OCI-LY3 (cell line): ENCODE measurements at regions not wholly inside any gene's neighbourhood (a gene's known extent, or its start where the extent isn't known, plus 50 kb on each side); places are given as distances from the start of the nearest gene placed in this dataset.

ENCODE experiments used
- H2AFZ ChIP-seq: fragments of 200-600, 300-600 bp; shearing (Covaris generic); 2 replicates; pipeline ENCODE4 v1.6.0; 2014; ENCODE audit warnings: antibody characterized with exemption, low read depth, low read length
- H3K27ac ChIP-seq: fragments of 200-600, 300-600 bp; sonication (generic); 2 replicates; pipeline ENCODE4 v1.5.1; 2014; ENCODE audit warnings: mild to moderate bottlenecking, low read length, moderate library complexity, mixed read lengths
- H3K27me3 ChIP-seq: fragments of 200-600, 300-600 bp; sonication (generic); 2 replicates; pipeline ENCODE4 v1.6.1; 2014; ENCODE audit warnings: low read depth, low read length, mixed read lengths
- H3K36me3 ChIP-seq: fragments of 200-600, 300-600 bp; sonication (generic); replicated peaks from 2 replicates; pipeline ENCODE3; 2014; ENCODE audit warnings: low read depth, low read length, mixed read lengths
- H3K4me1 ChIP-seq: fragments of 300-600, 200-600 bp; sonication (generic); 2 replicates; pipeline ENCODE4 v1.6.1; 2014; ENCODE audit warnings: low read length, mixed read lengths
- H3K4me2 ChIP-seq: fragments of 200-600, 300-600 bp; sonication (generic); 2 replicates; pipeline ENCODE4 v1.6.1; 2014; ENCODE audit warnings: low read length, mixed read lengths
- H3K4me3 ChIP-seq: fragments of 300-600, 200-600 bp; sonication (generic); 2 replicates; pipeline ENCODE4 v1.5.1; 2014; ENCODE audit warnings: antibody characterized with exemption, mild to moderate bottlenecking, low read length, moderate library complexity
- H3K79me2 ChIP-seq: fragments of 300-600, 200-600 bp; shearing (Covaris generic); 2 replicates; pipeline ENCODE4 v1.6.1; 2014; ENCODE audit warnings: mild to moderate bottlenecking, low read length, mixed read lengths
- H3K9ac ChIP-seq: fragments of 300-600, 200-600 bp; shearing (Covaris generic); 2 replicates; pipeline ENCODE4 v1.6.0; 2014; ENCODE audit warnings: mild to moderate bottlenecking, low read length, moderate library complexity
- H3K9me3 ChIP-seq: fragments of 200-600, 300-600 bp; shearing (Covaris generic); 2 replicates; pipeline ENCODE4 v1.6.1; 2014; ENCODE audit warnings: low read length, mixed read lengths; ENCODE audit not compliant: insufficient read depth
- H4K20me1 ChIP-seq: fragments of 200-600, 300-600 bp; sonication (generic); 2 replicates; pipeline ENCODE4 v1.6.1; 2016; ENCODE audit warnings: low read length, mixed read lengths; ENCODE audit not compliant: insufficient read depth
- EZH2phosphoT487 ChIP-seq: fragments of 200-600 bp; shearing (Covaris generic); IDR thresholded peaks from 2 replicates; pipeline ENCODE4 v1.6.1; 2018; ENCODE audit warnings: antibody characterized with exemption, mixed run types, low read depth
- TF ChIP-seq, protein P1 (sequence below): fragments of 200-600, 300-600 bp; sonication (generic); IDR thresholded peaks from 2 replicates; pipeline ENCODE4 v1.5.1; 2014; ENCODE audit warnings: antibody characterized with exemption, low read length, low read depth

- no peaks in the 10 kb centered on the region for H3K4me1 ChIP-seq
- H2AFZ ChIP-seq = no peak overlapping the region
- no peak overlapping the region for H3K9ac ChIP-seq
- H3K36me3 ChIP-seq = no peaks in the 10 kb centered on the region
- H3K4me3 ChIP-seq = no peak overlapping the region
- no peak for TF ChIP-seq EZH2phosphoT487
- H3K27ac ChIP-seq = no peak overlapping the region
- H4K20me1 ChIP-seq = no peaks in the 10 kb centered on the region
- H3K4me2 ChIP-seq = no peak overlapping the region
- no peaks in the 10 kb centered on the region for H3K27me3 ChIP-seq
- H3K9me3 ChIP-seq = no peaks in the 10 kb centered on the region
- no peaks in the 10 kb centered on the region for H3K79me2 ChIP-seq
Observed at GRCh38 chr11:130649801-130650200, 201.4 kb downstream of the ADAMTS15 start.

- Histone ChIP-seq H3K36me3 (no peaks in the 10 kb centered on the region), H3K27ac (no peak overlapping the region), H3K27me3 (no peaks in the 10 kb centered on the region), H3K9ac (no peak overlapping the region), H2AFZ (no peak overlapping the region), H3K4me3 (no peak overlapping the region), H3K4me1 (no peaks in the 10 kb centered on the region), H3K79me2 (no peaks in the 10 kb centered on the region), H3K9me3 (no peaks in the 10 kb centered on the region), H3K4me2 (no peak overlapping the region), H4K20me1 (no peaks in the 10 kb centered on the region)
- TF ChIP-seq EZH2phosphoT487 = no peak
- TF ChIP-seq, protein P1, sequence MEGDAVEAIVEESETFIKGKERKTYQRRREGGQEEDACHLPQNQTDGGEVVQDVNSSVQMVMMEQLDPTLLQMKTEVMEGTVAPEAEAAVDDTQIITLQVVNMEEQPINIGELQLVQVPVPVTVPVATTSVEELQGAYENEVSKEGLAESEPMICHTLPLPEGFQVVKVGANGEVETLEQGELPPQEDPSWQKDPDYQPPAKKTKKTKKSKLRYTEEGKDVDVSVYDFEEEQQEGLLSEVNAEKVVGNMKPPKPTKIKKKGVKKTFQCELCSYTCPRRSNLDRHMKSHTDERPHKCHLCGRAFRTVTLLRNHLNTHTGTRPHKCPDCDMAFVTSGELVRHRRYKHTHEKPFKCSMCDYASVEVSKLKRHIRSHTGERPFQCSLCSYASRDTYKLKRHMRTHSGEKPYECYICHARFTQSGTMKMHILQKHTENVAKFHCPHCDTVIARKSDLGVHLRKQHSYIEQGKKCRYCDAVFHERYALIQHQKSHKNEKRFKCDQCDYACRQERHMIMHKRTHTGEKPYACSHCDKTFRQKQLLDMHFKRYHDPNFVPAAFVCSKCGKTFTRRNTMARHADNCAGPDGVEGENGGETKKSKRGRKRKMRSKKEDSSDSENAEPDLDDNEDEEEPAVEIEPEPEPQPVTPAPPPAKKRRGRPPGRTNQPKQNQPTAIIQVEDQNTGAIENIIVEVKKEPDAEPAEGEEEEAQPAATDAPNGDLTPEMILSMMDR = no peak
Observed at GRCh38 chr11:130650456-130651030, 202.1 kb downstream of the ADAMTS15 start.

DNA sequence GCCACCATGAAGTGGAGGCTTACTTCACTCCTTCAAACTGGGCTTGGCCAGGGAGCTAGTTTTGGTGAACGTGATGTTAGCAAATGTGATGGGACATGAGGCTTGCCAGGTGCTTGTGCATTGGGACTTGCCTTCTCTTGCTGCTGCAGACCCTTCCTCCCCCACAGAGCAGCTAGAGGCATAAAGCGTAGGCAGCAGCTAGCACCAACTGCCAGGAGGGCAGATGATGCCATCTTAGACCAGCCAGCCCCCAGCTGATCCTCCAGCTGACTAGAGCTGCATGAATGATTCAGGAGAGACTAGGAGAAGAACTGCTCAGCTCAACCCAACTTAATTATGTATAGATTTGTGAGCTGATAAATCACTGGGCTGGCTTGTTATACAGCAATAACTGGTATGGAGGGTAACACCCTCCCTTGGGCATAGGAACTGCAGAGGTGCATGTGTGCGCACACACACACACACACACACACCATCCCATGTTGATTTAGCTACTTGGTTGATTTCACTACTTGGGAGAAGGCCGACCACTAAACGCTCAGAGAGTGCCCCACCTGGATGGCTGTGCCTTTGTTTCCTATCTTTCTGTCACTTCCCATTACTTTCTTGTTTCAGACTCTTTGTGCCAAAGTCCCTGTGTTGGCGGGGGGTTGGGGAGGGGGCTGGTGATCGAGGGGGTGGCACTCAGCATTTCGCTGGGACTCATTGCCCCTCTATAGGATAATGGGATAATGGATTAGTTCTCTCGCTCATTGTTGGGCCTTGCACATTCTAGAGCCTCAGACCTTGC is 202.8 kb downstream of the ADAMTS15 start:
- Histone ChIP-seq H3K4me1 (no peaks in the 10 kb centered on the region), H3K4me2 (no peak overlapping the region), H3K27me3 (no peaks in the 10 kb centered on the region), H2AFZ (no peak overlapping the region), H3K4me3 (no peak overlapping the region), H3K9me3 (no peaks in the 10 kb centered on the region), H3K79me2 (no peaks in the 10 kb centered on the region), H3K36me3 (no peaks in the 10 kb centered on the region), H4K20me1 (no peaks in the 10 kb centered on the region), H3K27ac (no peak overlapping the region), H3K9ac (no peak overlapping the region)
- no peak for TF ChIP-seq EZH2phosphoT487
- TF ChIP-seq, protein P1 = no peak

- no peak overlapping the region for H3K27ac ChIP-seq
- no peak overlapping the region for H3K4me2 ChIP-seq
- no peaks in the 10 kb centered on the region for H3K36me3 ChIP-seq
- H3K4me3 ChIP-seq = no peak overlapping the region
- no peaks in the 10 kb centered on the region for H3K79me2 ChIP-seq
- no peaks in the 10 kb centered on the region for H3K9me3 ChIP-seq
- H3K4me1 ChIP-seq = no peaks in the 10 kb centered on the region
- no peak overlapping the region for H2AFZ ChIP-seq
- no peak for TF ChIP-seq EZH2phosphoT487
- TF ChIP-seq, protein P1 = no peak
- no peaks in the 10 kb centered on the region for H3K27me3 ChIP-seq
- H4K20me1 ChIP-seq = no peaks in the 10 kb centered on the region
- no peak overlapping the region for H3K9ac ChIP-seq
Observed at GRCh38 chr11:130652671-130653335, 204.4 kb downstream of the ADAMTS15 start.
